ENCODE measurements at regions not wholly inside any gene's neighbourhood (a gene's known extent, or its start where the extent isn't known, plus 50 kb on each side); places are given as distances from the start of the nearest gene placed in this dataset.

GRCh38 chr4:182147391-182147790 lies 95.8 kb upstream of the TENM3 start:
- Mint-ChIP-seq H3K36me3 (ENCODE audit: low read depth, unreplicated experiment) (peaks cover 5% of the 10 kb centered on the region), H3K27ac (ENCODE audit: unreplicated experiment) (no peak overlapping the region), H3K4me1 (ENCODE audit: unreplicated experiment) (peaks cover 13% of the 10 kb centered on the region), H3K9me3 (ENCODE audit: unreplicated experiment) (no peaks in the 10 kb centered on the region), H3K4me3 (ENCODE audit: unreplicated experiment) (no peak overlapping the region), H3K27me3 (ENCODE audit: unreplicated experiment) (peaks cover 16% of the 10 kb centered on the region)
- TF ChIP-seq CTCF (IDR thresholded peaks at IDR 0.05; ENCODE audit: unreplicated experiment), result no peak
- DNase-seq (ENCODE audit: low spot score), result no peak

- Mint-ChIP-seq H3K36me3 (ENCODE audit: low read depth, unreplicated experiment) (no peaks in the 10 kb centered on the region), H3K4me1 (ENCODE audit: unreplicated experiment) (no peaks in the 10 kb centered on the region), H3K4me3 (ENCODE audit: unreplicated experiment) (no peak overlapping the region), H3K9me3 (ENCODE audit: unreplicated experiment) (no peaks in the 10 kb centered on the region), H3K27ac (ENCODE audit: unreplicated experiment) (no peak overlapping the region), H3K27me3 (ENCODE audit: unreplicated experiment) (peaks cover 1% of the 10 kb centered on the region)
- no peak for DNase-seq (ENCODE audit: low spot score)
- no peak for TF ChIP-seq CTCF (IDR thresholded peaks at IDR 0.05; ENCODE audit: unreplicated experiment)
Observed at GRCh38 chr4:182150645-182151044, 92.6 kb upstream of the TENM3 start.

- no peak overlapping the region for H3K27ac Mint-ChIP-seq (ENCODE audit: unreplicated experiment)
- H3K36me3 Mint-ChIP-seq (ENCODE audit: low read depth, unreplicated experiment), result no peaks in the 10 kb centered on the region
- TF ChIP-seq CTCF (IDR thresholded peaks at IDR 0.05; ENCODE audit: unreplicated experiment), result no peak
- no peaks in the 10 kb centered on the region for H3K4me1 Mint-ChIP-seq (ENCODE audit: unreplicated experiment)
- DNase-seq (ENCODE audit: low spot score), result no peak
- no peak overlapping the region for H3K4me3 Mint-ChIP-seq (ENCODE audit: unreplicated experiment)
- no peaks in the 10 kb centered on the region for H3K27me3 Mint-ChIP-seq (ENCODE audit: unreplicated experiment)
- no peaks in the 10 kb centered on the region for H3K9me3 Mint-ChIP-seq (ENCODE audit: unreplicated experiment)
Observed at GRCh38 chr4:182155806-182156205, 87.4 kb upstream of the TENM3 start.

GRCh38 chr4:182163180-182163579 lies 80.0 kb upstream of the TENM3 start:
- Mint-ChIP-seq H3K4me3 (ENCODE audit: unreplicated experiment) (no peak overlapping the region), H3K27me3 (ENCODE audit: unreplicated experiment) (peaks cover 6% of the 10 kb centered on the region), H3K27ac (ENCODE audit: unreplicated experiment) (no peak overlapping the region), H3K9me3 (ENCODE audit: unreplicated experiment) (no peaks in the 10 kb centered on the region), H3K36me3 (ENCODE audit: low read depth, unreplicated experiment) (no peaks in the 10 kb centered on the region), H3K4me1 (ENCODE audit: unreplicated experiment) (no peaks in the 10 kb centered on the region)
- DNase-seq (ENCODE audit: low spot score), result no peak
- TF ChIP-seq CTCF (IDR thresholded peaks at IDR 0.05; ENCODE audit: unreplicated experiment), result no peak

GRCh38 chr4:182169572-182169971 lies 73.6 kb upstream of the TENM3 start:
- TF ChIP-seq CTCF (IDR thresholded peaks at IDR 0.05; ENCODE audit: unreplicated experiment), result no peak
- no peaks in the 10 kb centered on the region for H3K4me1 Mint-ChIP-seq (ENCODE audit: unreplicated experiment)

More at GRCh38 chr4:182169572-182169971, 73.6 kb upstream of the TENM3 start:
- H3K4me3 Mint-ChIP-seq (ENCODE audit: unreplicated experiment), result no peak overlapping the region
- no peaks in the 10 kb centered on the region for H3K9me3 Mint-ChIP-seq (ENCODE audit: unreplicated experiment)
- H3K36me3 Mint-ChIP-seq (ENCODE audit: low read depth, unreplicated experiment), result no peaks in the 10 kb centered on the region
- no peaks in the 10 kb centered on the region for H3K27me3 Mint-ChIP-seq (ENCODE audit: unreplicated experiment)
- DNase-seq (ENCODE audit: low spot score), result no peak
- no peak overlapping the region for H3K27ac Mint-ChIP-seq (ENCODE audit: unreplicated experiment)

Data from endothelial cell (in vitro differentiated cells).